HG03520 (cell line): ENCODE measurements at regions not wholly inside any gene's neighbourhood (a gene's known extent, or its start where the extent isn't known, plus 50 kb on each side); places are given as distances from the start of the nearest gene placed in this dataset.

Experiments
- ATAC-seq: cut with Tn5 transposase; IDR thresholded peaks from one replicate; pipeline ENCODE4 v1.9.1; 2021; ENCODE audit warnings: mild to moderate bottlenecking, moderate library complexity; ENCODE audit not compliant: unreplicated experiment

DNA sequence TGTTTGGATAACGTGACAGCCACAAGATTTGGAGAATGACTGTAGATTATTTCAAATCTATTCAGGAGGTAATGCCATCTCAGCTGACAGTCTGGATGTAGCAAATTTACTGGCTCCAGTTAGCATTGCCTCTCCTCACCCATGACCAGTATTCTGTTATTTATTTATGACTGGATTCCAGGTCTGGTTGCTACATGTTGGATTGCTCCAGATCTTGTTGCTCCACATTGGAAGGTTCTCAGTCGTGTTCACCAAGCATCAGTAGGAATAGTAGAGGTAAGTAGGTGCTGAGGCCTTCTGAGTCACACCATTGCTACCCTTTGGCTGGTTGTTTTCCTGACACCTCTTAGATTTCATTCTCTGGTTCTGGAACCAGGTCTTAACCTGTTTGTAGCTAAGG lies 69.5 kb upstream of the ELOVL5 start:
- ATAC-seq = no peak

DNA sequence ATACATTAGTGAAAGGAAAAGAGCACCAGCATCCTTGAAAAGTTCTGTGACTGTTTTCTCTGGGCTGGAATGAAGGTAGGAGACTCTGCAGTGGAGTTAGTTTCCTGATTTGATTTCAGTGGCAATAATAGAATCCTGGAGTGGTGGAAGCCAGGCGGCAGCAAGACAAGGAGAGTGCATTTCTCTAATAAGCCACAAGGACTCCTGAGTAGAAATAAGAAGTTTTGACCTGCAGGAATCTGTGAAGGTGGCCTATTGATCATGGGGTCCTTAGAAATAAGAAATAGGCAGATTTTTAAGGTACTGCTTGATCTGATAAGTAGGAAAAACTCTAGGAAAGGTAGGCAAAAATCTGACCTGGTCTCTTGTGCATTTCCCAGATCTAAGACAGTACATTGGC lies 68.4 kb upstream of the ELOVL5 start:
- ATAC-seq = no peak

DNA sequence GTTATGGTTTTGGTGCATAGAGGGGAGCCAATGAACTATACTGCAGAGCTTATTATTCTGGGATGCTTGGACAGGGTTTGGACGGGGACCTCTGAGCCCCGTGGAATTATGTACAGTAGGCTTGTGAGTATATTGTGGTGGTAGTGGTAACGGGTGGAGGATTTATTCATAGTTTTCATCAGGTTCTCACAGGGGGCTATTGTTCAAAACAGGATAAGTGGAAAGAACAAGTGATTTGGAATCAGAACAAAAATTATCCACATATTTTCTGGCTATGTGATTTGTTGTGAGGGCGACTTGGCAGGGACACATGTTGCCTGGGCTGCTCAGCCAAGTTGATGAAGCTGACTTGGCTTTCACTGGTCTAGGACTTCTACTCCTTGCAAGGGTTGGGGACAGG lies 64.6 kb upstream of the ELOVL5 start:
- ATAC-seq = no peak

DNA sequence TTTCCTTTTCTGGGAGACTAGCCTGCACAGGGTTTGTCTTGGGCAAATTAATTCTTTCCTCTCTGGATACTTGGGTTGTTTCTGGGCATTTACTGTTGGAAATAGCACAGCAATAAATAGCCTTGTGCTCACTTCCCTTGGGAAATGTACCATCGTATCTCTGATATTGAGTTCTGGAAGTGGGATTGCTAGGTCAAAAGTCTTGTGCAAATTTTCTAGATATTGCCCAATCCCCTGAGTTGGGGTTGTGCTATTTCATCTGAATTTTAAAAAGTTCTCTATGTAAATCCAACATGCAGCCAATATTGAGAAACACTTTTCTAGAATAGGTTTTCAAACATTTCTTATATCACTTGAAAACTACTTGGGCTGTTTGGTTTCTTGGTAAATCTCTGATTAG lies 64.0 kb upstream of the ELOVL5 start:
- ATAC-seq = no peak

DNA sequence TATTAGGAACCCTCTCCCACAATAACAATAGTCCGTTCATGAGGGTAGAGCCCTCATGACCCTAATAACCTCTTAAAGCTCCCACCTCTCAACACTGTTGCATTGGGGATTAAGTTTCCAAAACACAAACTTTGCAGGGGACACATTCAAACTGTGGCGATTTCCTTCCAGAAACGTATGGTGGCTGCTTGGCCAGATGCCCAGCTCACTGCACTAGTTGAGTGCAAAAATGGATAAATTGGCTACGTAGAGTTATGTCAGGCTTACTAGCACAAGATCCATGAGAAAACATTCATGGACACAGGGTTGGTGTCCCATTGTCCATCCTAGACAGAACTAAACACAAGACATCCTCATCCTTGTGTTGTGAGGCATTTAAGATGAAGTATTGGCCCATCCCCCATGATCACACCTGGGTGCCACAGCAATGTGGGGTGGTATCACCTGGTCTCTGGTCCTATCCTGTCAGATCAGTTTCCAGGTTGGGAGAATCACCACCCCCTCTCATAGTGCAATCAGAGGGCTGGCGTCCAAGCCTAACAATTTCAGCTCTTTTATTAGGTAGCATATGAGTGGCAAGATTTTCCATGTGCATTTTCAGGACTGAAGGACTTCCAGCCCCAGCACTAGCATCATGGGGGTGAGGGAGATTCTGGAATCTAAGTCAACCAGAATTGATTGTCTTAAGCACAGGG lies 63.4 kb upstream of the ELOVL5 start:
- ATAC-seq = no peak

DNA sequence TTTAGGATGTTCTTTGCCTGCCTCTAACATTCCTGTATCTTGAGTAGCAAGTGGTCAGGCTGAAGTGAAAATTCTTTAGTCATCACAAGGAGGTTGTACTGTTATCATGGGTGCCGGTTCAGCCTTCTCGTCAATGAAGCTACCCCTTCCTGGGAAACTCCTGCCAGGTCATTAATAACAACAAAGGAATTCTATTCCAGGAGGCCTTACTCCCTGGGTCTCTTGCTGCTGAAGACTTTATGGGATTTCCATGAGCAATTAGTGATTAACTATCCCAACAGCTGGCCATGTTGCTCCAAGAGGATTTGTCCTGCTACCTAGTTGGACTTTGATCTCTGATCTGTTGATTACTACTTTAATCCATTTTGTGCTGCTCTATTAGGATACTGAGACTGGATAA lies 62.7 kb upstream of the ELOVL5 start:
- ATAC-seq = no peak

DNA sequence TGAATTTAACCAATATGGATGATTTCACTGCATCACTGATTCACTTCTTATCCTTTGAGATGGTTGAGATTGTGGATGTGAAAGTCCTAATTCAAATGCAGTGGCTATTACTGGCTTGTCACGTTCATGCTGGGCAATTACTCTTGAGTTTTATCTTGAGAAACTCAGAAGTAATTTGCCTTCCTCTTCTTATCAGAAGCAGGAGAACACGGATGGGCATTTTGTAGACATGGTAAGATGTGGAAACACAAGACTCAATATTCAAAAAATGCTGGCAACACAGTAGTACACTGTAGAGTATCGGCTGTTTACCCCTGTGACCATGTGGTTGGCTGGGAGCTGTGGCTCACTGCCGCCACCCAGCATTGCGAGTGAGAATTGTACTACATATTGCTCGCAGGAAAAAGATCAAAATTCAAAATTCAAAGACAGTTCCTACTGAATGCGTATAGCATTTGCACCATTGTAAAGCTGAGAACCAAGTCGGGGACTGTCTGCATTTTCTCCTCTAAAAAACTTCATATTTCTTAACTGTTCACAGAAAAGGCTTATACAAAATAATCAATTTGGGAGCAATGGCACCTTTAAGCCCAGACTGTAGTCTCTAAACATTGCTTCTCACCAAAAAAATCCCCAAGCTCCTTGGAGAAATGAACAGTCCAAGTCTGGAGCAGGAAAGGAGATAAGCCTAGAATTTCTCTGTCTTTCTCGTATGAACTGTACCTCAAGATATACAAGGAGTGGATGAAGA lies 61.9 kb upstream of the ELOVL5 start:
- ATAC-seq = peak; percentile 96

DNA sequence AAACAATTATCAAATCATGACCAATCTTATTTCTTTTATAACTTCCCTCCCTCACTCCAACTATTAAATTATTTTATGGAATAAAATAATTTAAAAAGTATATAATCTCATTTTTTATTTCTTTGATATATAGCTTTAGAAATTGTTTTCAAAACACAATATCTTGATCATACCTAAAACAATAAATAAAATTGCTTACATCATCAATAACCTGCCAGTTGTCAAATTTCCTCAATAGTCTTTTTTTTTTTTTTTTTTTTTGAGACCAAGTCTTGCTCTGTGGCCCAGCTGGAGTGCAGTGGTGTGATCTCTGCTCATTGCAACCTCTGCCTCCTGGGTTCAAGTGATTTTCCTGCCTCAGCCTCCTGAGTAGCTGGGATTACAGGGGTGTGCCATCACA lies 60.1 kb upstream of the ELOVL5 start:
- ATAC-seq = no peak

DNA sequence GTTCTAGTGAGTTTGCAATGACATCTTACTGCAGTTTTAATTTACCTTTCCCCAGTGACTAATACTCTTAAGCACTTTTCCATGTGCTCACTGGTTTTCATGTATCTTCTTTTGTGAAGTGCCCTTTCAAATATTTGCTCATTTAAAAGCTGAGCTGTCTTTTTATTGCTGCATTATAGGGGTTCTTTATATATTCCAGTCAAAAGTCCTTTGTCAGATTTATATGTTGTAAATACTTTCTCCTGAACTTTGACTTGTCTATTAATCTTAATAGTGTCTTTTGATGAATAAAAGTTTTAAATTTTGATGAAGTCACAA lies 50.2 kb upstream of the ELOVL5 start:
- no peak for ATAC-seq

DNA sequence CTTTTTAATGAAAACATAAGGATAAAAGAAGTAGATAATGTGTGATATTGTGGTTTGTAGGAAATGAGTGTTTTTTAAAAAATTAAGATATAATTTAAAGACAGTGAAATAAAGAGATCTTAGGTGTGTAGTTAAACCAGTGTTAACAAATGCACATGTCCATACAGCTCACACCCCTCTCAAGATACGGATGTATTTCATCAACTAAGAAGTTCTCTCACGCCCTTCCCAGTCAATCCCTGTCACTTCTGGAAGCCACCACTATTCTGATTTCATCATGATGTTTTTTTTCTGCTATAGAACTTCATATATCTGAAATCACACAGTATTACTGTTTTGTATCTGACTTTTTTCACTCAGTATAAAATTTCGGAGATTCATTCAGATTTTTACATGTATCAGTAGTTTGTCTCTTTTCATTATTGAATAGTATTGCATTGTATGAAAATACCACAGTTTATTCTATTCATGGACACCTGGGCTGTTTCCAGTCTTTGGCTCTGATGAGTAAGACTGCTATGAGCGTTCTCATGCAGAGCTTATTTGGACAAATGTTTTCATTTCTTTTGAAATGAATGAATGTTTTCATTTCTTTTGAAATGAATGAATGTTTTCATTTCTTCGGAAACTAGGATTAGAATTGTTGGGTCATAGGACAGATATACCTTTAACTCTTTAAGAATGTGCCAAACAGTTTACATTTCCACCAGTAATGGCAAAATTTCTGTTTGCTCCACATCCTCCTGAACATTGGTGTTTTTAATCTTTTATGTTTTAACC lies 49.7 kb upstream of the ELOVL5 start:
- no peak for ATAC-seq
